ENCODE measurements at regions not wholly inside any gene's neighbourhood (a gene's known extent, or its start where the extent isn't known, plus 50 kb on each side); places are given as distances from the start of the nearest gene placed in this dataset.

- no peaks in the 10 kb centered on the region for H3K9me3 ChIP-seq (ENCODE audit: control insufficient read depth, low read depth, low read length)
- Mint-ChIP-seq H3K27me3 (ENCODE audit: low read depth) (no peaks in the 10 kb centered on the region; the same call in 1 of the 2 replicates), H3K36me3 (ENCODE audit: insufficient read depth in 1 of 3, low read depth in 3 of 3) (no peaks in the 10 kb centered on the region; a peak in 1 of 7 replicates), H3K9me3 (no peaks in the 10 kb centered on the region), H3K4me1 (no peaks in the 10 kb centered on the region), H3K4me3 (no peak overlapping the region), H3K27ac (no peak overlapping the region)
- H3K27ac ChIP-seq (ENCODE audit: insufficient read length, low read depth, low read length) = no peak overlapping the region
- no peak overlapping the region for H2BK5ac ChIP-seq (ENCODE audit: insufficient read length, low read length)
- H2BK120ac ChIP-seq (ENCODE audit: low read depth, low read length, poor library complexity, severe bottlenecking) = no peak overlapping the region
- no peaks in the 10 kb centered on the region for H3K23me2 ChIP-seq (ENCODE audit: insufficient read length, low read depth, low read length, poor library complexity, severe bottlenecking)
- no peak overlapping the region for H3K18ac ChIP-seq (ENCODE audit: insufficient read length, low read depth, low read length)
- H3K4me1 ChIP-seq (ENCODE audit: insufficient read depth, low read length) = no peaks in the 10 kb centered on the region
- H3T11ph ChIP-seq (ENCODE audit: low read length) = no peak overlapping the region
- H4K5ac ChIP-seq (ENCODE audit: insufficient read length, low read depth, low read length) = no peak overlapping the region
- H4K91ac ChIP-seq (ENCODE audit: insufficient read length, low read depth, low read length) = no peak overlapping the region
- no peak overlapping the region for H3K4me2 ChIP-seq (ENCODE audit: insufficient read depth, insufficient read length, low read length)
- no peak overlapping the region for H3K23ac ChIP-seq (ENCODE audit: insufficient read length, low read depth, low read length)
- no peak overlapping the region for H3K56ac ChIP-seq (ENCODE audit: insufficient read length, low read depth, low read length)
- H3K79me2 ChIP-seq (ENCODE audit: insufficient read depth, low read length) = no peaks in the 10 kb centered on the region
- H3K4ac ChIP-seq (ENCODE audit: low read depth, low read length) = no peak overlapping the region
- no peaks in the 10 kb centered on the region for H4K20me1 ChIP-seq (ENCODE audit: control insufficient read depth, insufficient read depth, insufficient read length)
- H3K79me1 ChIP-seq (ENCODE audit: insufficient read depth, low read depth, low read length, poor library complexity, severe bottlenecking) = no peaks in the 10 kb centered on the region
- H2AFZ ChIP-seq (ENCODE audit: low read length) = no peak overlapping the region
- no peak overlapping the region for H3K9ac ChIP-seq (ENCODE audit: extremely low read depth, insufficient read length, low read length)
- H2BK12ac ChIP-seq (ENCODE audit: insufficient read length, low read depth, low read length) = no peak overlapping the region
- no peak overlapping the region for H2BK20ac ChIP-seq (ENCODE audit: low read depth, low read length, poor library complexity, severe bottlenecking)
- TF ChIP-seq CTCF (conservative IDR thresholded peaks at IDR 0.05) = no peak
- H4K8ac ChIP-seq (replicated peaks; ENCODE audit: insufficient read length, low read depth, low read length) = no peak overlapping the region
- no peak overlapping the region for H2BK15ac ChIP-seq (ENCODE audit: low read depth, low read length)
- DNase-seq = no peak
- H2AK5ac ChIP-seq (ENCODE audit: insufficient read length, low read length) = no peak overlapping the region
- H3K27me3 ChIP-seq (ENCODE audit: insufficient read depth, low read length) = no peaks in the 10 kb centered on the region
- no peak overlapping the region for H3K14ac ChIP-seq (ENCODE audit: insufficient read depth, low read length)
Measured at GRCh38 chr6:99011151-99011550, 63.4 kb upstream of the FBXL4 start.
